Panc1 (cell line): ENCODE measurements at regions not wholly inside any gene's neighbourhood (a gene's known extent, or its start where the extent isn't known, plus 50 kb on each side); places are given as distances from the start of the nearest gene placed in this dataset.

ENCODE experiments used
- ATAC-seq: fragments of 200-7000 bp; cut with Tn5 transposase; 2 replicates; pipeline ENCODE4 v1.9.1; 2020; ENCODE audit warnings: mild to moderate bottlenecking, moderate library complexity
- BruUV-seq: library from RNA; stranded (reverse); fragments of 400-500 nt; replicated peaks from 2 replicates; lab custom pipeline; 2021; lab: Mats Ljungman, UMichigan
- CTCF ChIA-PET: fragments of 300-600 bp; sonication (Branson Sonifier 250); formaldehyde crosslinking; loops from one replicate; lab custom pipeline; 2022; ENCODE audit warnings: antibody characterized with exemption; lab: Charles Lee
- POLR2A ChIA-PET: fragments of 300-600 bp; sonication (Branson Sonifier 250); formaldehyde crosslinking; loops from one replicate; lab custom pipeline; 2022; ENCODE audit warnings: antibody characterized with exemption; lab: Charles Lee
- DNase-seq: peaks from one replicate; pipeline ENCODE4 v3.0.0-alpha.2; 2010; ENCODE audit warnings: low read depth, low spot score
- H3K27ac ChIP-seq: 2 replicates; pipeline ENCODE4 v1.5.1; 2011; ENCODE audit warnings: mild to moderate bottlenecking, low read length, inconsistent platforms
- H3K27me3 ChIP-seq: fragments of 200-500 bp; sonication (Bioruptor generic); 2 replicates; pipeline ENCODE4 v1.6.0; 2014; ENCODE audit warnings: low read length, inconsistent platforms; ENCODE audit not compliant: control insufficient read depth, insufficient read depth
- H3K36me3 ChIP-seq: fragments of 200-500 bp; sonication (Bioruptor generic); 2 replicates; pipeline ENCODE4 v1.5.1; 2014; ENCODE audit warnings: inconsistent platforms, mild to moderate bottlenecking, low read length, moderate library complexity; ENCODE audit not compliant: control insufficient read depth, insufficient read depth
- H3K4me1 ChIP-seq: 2 replicates; pipeline ENCODE4 v1.5.1; 2011; ENCODE audit warnings: inconsistent platforms, mild to moderate bottlenecking, low read length, moderate library complexity; ENCODE audit not compliant: control insufficient read depth, insufficient read depth
- H3K4me3 ChIP-seq, 2 experiments: 2 replicates each; pipeline ENCODE4 v1.5.1; 2011 to 2012; ENCODE audit warnings: low read depth in 2 of 2, low read length in 2 of 2, mild to moderate bottlenecking in 2 of 2, inconsistent platforms in 1 of 2, moderate library complexity in 1 of 2
- H3K9me3 ChIP-seq: fragments of 200-500 bp; sonication (Bioruptor generic); 2 replicates; pipeline ENCODE4 v1.5.1; 2014; ENCODE audit warnings: low read depth, mild to moderate bottlenecking, inconsistent platforms, low read length, moderate library complexity; ENCODE audit not compliant: control insufficient read depth, insufficient read depth
- POLR2AphosphoS5 ChIP-seq: IDR thresholded peaks from 2 replicates; pipeline ENCODE4 v1.6.1; 2012; ENCODE audit warnings: mild to moderate bottlenecking, low read depth, low read length, moderate library complexity
- SIN3A ChIP-seq: IDR thresholded peaks from 2 replicates; pipeline ENCODE4 v1.6.1; 2012; ENCODE audit warnings: low read depth, mild to moderate bottlenecking, low read length, moderate library complexity, borderline replicate concordance; ENCODE audit not compliant: insufficient read depth
- TCF7L2 ChIP-seq: IDR thresholded peaks from 2 replicates; pipeline ENCODE4 v1.6.1; 2011; ENCODE audit warnings: mild to moderate bottlenecking, low read depth, low read length, inconsistent platforms
- in situ Hi-C: cut with HindIII; loops from 2 replicates; pipeline ENCODE4 v1.10.0; 2016; ENCODE audit warnings: low sequenced_read_pairs, low pct_unique_long_range_greater_than_20kb
- intact Hi-C: fragments of 100-400 bp; cut with micrococcal nuclease; formaldehyde crosslinking; loops from one replicate; pipeline ENCODE4 v1.10.0; 2022; ENCODE audit not compliant: unreplicated experiment
- TF ChIP-seq, protein P1 (sequence below), 2 experiments: IDR thresholded peaks; 2 replicates each; pipeline ENCODE4 v1.6.1; 2011 to 2012; ENCODE audit warnings: low read depth in 2 of 2, control low read depth in 1 of 2, low read length in 1 of 2, mild to moderate bottlenecking in 1 of 2, moderate library complexity in 1 of 2; ENCODE audit not compliant: insufficient read depth in 1 of 2
- TF ChIP-seq, protein P2 (sequence below): fragments of 450-650 bp; IDR thresholded peaks from 2 replicates; pipeline ENCODE4 v1.5.1; 2017; ENCODE audit warnings: mild to moderate bottlenecking

DNA sequence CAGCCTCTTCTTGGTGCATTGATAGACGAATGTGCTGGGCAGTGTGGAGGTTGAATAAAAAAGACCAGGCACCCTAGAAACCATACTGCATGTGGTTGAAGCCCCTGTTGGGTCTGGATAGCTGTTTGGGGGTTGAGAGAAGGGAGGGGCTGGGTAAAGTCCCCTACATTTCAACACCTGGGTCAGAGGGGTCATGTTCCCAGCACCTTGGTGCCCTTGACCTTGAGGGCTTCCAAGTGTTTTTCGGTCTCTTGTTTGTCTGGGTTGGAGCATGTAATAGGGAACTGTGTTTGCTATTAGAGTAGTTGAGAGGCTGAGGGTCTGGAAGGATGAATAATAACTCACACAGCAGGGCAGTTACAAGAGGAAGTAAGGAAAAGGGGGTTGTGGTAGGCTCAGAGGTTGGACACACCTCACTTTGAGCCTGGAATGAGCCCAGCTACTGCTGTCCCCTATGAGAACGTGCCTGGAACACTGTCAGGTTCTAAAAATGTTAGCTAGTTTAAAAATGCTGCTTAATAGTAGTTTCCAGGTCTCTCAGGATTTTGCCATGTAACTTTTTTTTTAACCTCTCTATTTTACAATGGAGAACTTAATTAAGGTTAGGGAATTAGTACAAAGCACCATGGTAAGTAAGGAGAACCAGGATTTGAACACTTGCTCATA lies 155.2 kb upstream of the SPRY4 start:
- H3K9me3 ChIP-seq, result peaks cover 12% of the 10 kb centered on the region; the same call in 1 of the 2 replicates
- no peak for DNase-seq
- CTCF ChIA-PET, result no interaction called here
- POLR2A ChIA-PET, result no interaction called here
- no peaks in the 10 kb centered on the region for H3K4me1 ChIP-seq
- H3K4me3 ChIP-seq, result no peak overlapping the region
- no TSS peak for BruUV-seq
- no peaks in the 10 kb centered on the region for H3K36me3 ChIP-seq
- no peak overlapping the region for H3K27ac ChIP-seq
- intact Hi-C loops (no loop called here), in situ Hi-C loops (no loop called here)
- TF ChIP-seq, protein P1, sequence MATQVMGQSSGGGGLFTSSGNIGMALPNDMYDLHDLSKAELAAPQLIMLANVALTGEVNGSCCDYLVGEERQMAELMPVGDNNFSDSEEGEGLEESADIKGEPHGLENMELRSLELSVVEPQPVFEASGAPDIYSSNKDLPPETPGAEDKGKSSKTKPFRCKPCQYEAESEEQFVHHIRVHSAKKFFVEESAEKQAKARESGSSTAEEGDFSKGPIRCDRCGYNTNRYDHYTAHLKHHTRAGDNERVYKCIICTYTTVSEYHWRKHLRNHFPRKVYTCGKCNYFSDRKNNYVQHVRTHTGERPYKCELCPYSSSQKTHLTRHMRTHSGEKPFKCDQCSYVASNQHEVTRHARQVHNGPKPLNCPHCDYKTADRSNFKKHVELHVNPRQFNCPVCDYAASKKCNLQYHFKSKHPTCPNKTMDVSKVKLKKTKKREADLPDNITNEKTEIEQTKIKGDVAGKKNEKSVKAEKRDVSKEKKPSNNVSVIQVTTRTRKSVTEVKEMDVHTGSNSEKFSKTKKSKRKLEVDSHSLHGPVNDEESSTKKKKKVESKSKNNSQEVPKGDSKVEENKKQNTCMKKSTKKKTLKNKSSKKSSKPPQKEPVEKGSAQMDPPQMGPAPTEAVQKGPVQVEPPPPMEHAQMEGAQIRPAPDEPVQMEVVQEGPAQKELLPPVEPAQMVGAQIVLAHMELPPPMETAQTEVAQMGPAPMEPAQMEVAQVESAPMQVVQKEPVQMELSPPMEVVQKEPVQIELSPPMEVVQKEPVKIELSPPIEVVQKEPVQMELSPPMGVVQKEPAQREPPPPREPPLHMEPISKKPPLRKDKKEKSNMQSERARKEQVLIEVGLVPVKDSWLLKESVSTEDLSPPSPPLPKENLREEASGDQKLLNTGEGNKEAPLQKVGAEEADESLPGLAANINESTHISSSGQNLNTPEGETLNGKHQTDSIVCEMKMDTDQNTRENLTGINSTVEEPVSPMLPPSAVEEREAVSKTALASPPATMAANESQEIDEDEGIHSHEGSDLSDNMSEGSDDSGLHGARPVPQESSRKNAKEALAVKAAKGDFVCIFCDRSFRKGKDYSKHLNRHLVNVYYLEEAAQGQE (IDR thresholded peaks at IDR 0.05; ENCODE audit: insufficient read depth in 1 of 2, low read depth in 2 of 2, low read length in 1 of 2), result no peak
- TF ChIP-seq SIN3A (no peak), POLR2AphosphoS5 (no peak), TCF7L2 (no peak)
- TF ChIP-seq, protein P2, sequence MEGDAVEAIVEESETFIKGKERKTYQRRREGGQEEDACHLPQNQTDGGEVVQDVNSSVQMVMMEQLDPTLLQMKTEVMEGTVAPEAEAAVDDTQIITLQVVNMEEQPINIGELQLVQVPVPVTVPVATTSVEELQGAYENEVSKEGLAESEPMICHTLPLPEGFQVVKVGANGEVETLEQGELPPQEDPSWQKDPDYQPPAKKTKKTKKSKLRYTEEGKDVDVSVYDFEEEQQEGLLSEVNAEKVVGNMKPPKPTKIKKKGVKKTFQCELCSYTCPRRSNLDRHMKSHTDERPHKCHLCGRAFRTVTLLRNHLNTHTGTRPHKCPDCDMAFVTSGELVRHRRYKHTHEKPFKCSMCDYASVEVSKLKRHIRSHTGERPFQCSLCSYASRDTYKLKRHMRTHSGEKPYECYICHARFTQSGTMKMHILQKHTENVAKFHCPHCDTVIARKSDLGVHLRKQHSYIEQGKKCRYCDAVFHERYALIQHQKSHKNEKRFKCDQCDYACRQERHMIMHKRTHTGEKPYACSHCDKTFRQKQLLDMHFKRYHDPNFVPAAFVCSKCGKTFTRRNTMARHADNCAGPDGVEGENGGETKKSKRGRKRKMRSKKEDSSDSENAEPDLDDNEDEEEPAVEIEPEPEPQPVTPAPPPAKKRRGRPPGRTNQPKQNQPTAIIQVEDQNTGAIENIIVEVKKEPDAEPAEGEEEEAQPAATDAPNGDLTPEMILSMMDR, result no peak
- no peaks in the 10 kb centered on the region for H3K27me3 ChIP-seq
- no peak for ATAC-seq

DNA sequence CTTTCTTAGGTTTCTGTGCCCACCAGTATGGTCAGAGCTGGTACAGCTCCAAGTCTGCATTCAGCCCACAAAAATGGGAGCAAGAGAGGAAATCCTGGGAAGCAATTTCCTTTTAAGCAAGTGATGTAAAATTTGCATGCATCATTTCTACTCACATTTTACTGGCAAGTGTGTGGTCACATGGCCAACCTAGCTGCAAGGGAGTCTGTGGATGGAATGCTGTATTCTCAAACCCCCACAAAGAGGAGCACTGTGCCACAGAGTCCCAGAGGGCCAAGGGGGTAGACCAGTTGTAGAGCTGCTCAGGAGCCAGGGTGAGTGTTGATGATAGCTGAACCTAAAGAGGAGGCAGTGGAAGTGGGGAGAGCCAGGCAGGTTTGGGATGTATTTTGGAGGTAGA lies 154.3 kb upstream of the SPRY4 start:
- H3K4me3 ChIP-seq, result no peak overlapping the region
- peaks cover 12% of the 10 kb centered on the region; the same call in 1 of the 2 replicates for H3K9me3 ChIP-seq
- ChIA-PET POLR2A (no interaction called here), CTCF (no interaction called here)
- in situ Hi-C loops (no loop called here), intact Hi-C loops (no loop called here)
- no peak for TF ChIP-seq TCF7L2
- TF ChIP-seq POLR2AphosphoS5, result no peak
- TF ChIP-seq, protein P2, result no peak
- TF ChIP-seq SIN3A, result no peak
- TF ChIP-seq, protein P1 (IDR thresholded peaks at IDR 0.05; ENCODE audit: insufficient read depth in 1 of 2, low read depth in 2 of 2, low read length in 1 of 2), result no peak
- BruUV-seq, result no TSS peak
- ATAC-seq, result no peak
- no peaks in the 10 kb centered on the region for H3K36me3 ChIP-seq
- no peak for DNase-seq
- H3K27ac ChIP-seq, result no peak overlapping the region
- no peaks in the 10 kb centered on the region for H3K27me3 ChIP-seq
- H3K4me1 ChIP-seq, result no peaks in the 10 kb centered on the region
